KMS-11 (cell line): ENCODE measurements at regions not wholly inside any gene's neighbourhood (a gene's known extent, or its start where the extent isn't known, plus 50 kb on each side); places are given as distances from the start of the nearest gene placed in this dataset.

Source experiments
- H2AFZ ChIP-seq: fragments of 200-600 bp; sonication (generic); 2 replicates; pipeline ENCODE4 v1.6.1; 2016; ENCODE audit warnings: antibody characterized with exemption, mixed run types, low read depth
- H3K27ac ChIP-seq: fragments of 200-600 bp; sonication (generic); 2 replicates; pipeline ENCODE4 v1.6.1; 2016; ENCODE audit warnings: mild to moderate bottlenecking, mixed run types
- H3K27me3 ChIP-seq: fragments of 200-600 bp; sonication (generic); 2 replicates; pipeline ENCODE4 v1.6.1; 2017; ENCODE audit warnings: mild to moderate bottlenecking, low read depth, mixed run types, moderate library complexity; ENCODE audit not compliant: insufficient read depth
- H3K36me3 ChIP-seq: fragments of 200-600 bp; sonication (generic); 2 replicates; pipeline ENCODE4 v1.6.1; 2017; ENCODE audit warnings: mild to moderate bottlenecking, mixed run types; ENCODE audit not compliant: insufficient read depth
- H3K4me1 ChIP-seq: fragments of 200-600 bp; sonication (generic); 2 replicates; pipeline ENCODE4 v1.6.1; 2016; ENCODE audit warnings: mild to moderate bottlenecking, low read depth, mixed run types; ENCODE audit not compliant: poor library complexity, severe bottlenecking
- H3K4me2 ChIP-seq: fragments of 200-600 bp; sonication (generic); 2 replicates; pipeline ENCODE4 v1.7.0; 2016; ENCODE audit warnings: mild to moderate bottlenecking, mixed run types
- H3K4me3 ChIP-seq: fragments of 200-600 bp; sonication (generic); IDR thresholded peaks from 2 replicates; pipeline ENCODE4 v1.6.1; 2017; ENCODE audit warnings: low read depth, low read length, mixed read lengths; ENCODE audit not compliant: insufficient read depth
- H3K79me2 ChIP-seq: fragments of 200-600 bp; sonication (generic); 2 replicates; pipeline ENCODE4 v1.6.1; 2016; ENCODE audit warnings: low read depth, mixed run types; ENCODE audit not compliant: insufficient read depth
- H3K9ac ChIP-seq: fragments of 200-600 bp; sonication (generic); 2 replicates; pipeline ENCODE4 v1.6.1; 2016; ENCODE audit warnings: mild to moderate bottlenecking, mixed run types
- H4K20me1 ChIP-seq: fragments of 200-600 bp; sonication (generic); 2 replicates; pipeline ENCODE4 v1.6.1; 2016; ENCODE audit warnings: mild to moderate bottlenecking, mixed run types; ENCODE audit not compliant: insufficient read depth
- TF ChIP-seq, protein P1 (sequence below): fragments of 200-600 bp; sonication (generic); conservative IDR thresholded peaks from 2 replicates; pipeline ENCODE4 v1.6.1; 2017; ENCODE audit warnings: low read depth, mild to moderate bottlenecking, antibody characterized with exemption, low read length, moderate library complexity, mixed read lengths

DNA sequence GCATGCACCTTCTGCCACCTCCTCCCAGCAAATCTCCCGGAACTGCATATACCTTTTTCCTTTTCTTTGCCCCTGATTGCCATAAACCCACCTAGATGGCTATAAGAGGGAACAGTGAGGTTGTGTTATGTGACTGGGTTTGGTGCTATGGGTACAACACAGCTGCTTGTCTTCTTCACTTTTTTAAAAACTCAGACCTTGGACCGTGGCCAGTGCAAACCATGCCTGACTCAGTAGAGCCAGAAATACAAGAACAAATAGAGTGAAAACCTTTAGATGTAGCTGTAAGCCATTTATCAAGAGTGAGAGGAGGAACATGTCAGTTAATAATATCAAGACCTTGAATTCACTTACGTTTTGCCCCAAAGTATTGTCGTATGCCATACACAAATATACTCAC lies 267.4 kb upstream of the CHAC2 start:
- Histone ChIP-seq H4K20me1 (no peaks in the 10 kb centered on the region), H3K9ac (no peak overlapping the region), H2AFZ (no peak overlapping the region), H3K36me3 (no peaks in the 10 kb centered on the region), H3K4me3 (no peak overlapping the region), H3K4me2 (no peak overlapping the region), H3K4me1 (no peaks in the 10 kb centered on the region), H3K27me3 (no peaks in the 10 kb centered on the region), H3K27ac (no peak overlapping the region), H3K79me2 (no peaks in the 10 kb centered on the region)
- TF ChIP-seq, protein P1, sequence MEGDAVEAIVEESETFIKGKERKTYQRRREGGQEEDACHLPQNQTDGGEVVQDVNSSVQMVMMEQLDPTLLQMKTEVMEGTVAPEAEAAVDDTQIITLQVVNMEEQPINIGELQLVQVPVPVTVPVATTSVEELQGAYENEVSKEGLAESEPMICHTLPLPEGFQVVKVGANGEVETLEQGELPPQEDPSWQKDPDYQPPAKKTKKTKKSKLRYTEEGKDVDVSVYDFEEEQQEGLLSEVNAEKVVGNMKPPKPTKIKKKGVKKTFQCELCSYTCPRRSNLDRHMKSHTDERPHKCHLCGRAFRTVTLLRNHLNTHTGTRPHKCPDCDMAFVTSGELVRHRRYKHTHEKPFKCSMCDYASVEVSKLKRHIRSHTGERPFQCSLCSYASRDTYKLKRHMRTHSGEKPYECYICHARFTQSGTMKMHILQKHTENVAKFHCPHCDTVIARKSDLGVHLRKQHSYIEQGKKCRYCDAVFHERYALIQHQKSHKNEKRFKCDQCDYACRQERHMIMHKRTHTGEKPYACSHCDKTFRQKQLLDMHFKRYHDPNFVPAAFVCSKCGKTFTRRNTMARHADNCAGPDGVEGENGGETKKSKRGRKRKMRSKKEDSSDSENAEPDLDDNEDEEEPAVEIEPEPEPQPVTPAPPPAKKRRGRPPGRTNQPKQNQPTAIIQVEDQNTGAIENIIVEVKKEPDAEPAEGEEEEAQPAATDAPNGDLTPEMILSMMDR = no peak

DNA sequence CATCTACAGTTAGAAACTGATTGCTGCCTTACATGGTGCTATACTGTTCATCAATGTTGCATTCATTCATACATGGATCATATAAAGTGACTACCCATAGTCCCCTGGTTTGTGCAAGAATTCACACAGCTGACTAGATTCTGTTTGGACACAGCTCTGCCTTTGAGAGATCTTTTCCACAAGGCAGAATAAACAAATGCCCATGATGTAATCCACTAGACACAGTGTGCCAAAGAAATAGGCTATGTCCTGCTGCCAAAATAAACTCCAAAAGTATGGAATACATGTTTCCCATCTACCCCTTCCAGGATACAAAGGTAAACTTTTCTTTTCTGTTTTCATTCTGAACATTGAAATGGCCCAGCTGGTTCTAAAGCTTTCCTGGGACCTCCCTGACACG lies 269.4 kb upstream of the CHAC2 start:
- Histone ChIP-seq H3K9ac (no peak overlapping the region), H3K27ac (no peak overlapping the region), H3K4me3 (no peak overlapping the region), H3K4me2 (no peak overlapping the region), H3K27me3 (no peaks in the 10 kb centered on the region), H2AFZ (no peak overlapping the region), H4K20me1 (no peaks in the 10 kb centered on the region), H3K79me2 (no peaks in the 10 kb centered on the region), H3K36me3 (no peaks in the 10 kb centered on the region), H3K4me1 (no peaks in the 10 kb centered on the region)
- TF ChIP-seq, protein P1 = no peak

DNA sequence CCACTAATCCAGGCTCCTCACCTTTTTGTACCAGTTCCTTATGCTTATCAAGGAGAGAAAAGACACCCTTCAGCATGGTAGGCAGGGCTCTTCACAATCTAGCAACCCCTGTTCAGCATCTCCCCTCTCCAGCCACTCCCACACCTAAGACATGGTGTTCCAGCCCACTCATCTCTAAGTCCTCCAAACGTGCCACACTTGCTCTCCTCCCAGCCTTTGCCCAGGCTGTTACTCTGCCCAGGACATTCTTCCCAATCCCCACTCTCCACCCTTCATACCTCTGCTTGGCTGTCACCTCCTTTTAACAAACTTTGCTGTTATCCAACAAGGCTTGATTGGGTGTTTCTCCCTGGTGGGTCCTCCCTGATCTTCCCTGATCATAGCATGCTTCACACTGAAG lies 270.6 kb upstream of the CHAC2 start:
- no peaks in the 10 kb centered on the region for H4K20me1 ChIP-seq

DNA sequence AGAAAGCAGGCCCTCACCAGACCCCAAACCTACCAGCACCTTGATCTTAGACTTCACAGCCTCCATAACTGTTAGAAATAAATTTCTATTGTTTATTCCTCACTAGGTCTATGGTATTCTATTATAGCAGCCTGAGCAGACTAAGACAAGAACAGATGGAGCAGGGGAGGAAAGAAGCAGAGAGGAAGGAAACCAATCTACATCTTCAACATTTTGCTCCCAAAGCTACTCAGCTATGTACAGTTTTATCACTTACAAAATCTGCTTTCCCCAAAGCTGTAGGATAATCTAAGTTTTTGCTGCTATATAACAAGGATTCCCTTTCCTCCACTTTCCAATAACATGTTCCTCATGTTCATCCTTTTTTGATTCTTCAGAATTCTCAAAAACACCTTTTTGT lies 274.4 kb upstream of the CHAC2 start:
- TF ChIP-seq, protein P1 = no peak
- Histone ChIP-seq H3K4me1 (no peaks in the 10 kb centered on the region), H4K20me1 (no peaks in the 10 kb centered on the region), H2AFZ (no peak overlapping the region), H3K27me3 (no peaks in the 10 kb centered on the region), H3K36me3 (no peaks in the 10 kb centered on the region), H3K79me2 (no peaks in the 10 kb centered on the region), H3K27ac (no peak overlapping the region), H3K4me3 (no peak overlapping the region), H3K9ac (no peak overlapping the region), H3K4me2 (no peak overlapping the region)

More for the DNA sequence above, 270.6 kb upstream of the CHAC2 start:
- H2AFZ ChIP-seq = no peak overlapping the region
- no peaks in the 10 kb centered on the region for H3K27me3 ChIP-seq
- H3K9ac ChIP-seq = no peak overlapping the region
- H3K4me3 ChIP-seq = no peak overlapping the region
- no peaks in the 10 kb centered on the region for H3K79me2 ChIP-seq
- TF ChIP-seq, protein P1 = no peak
- no peak overlapping the region for H3K27ac ChIP-seq
- no peaks in the 10 kb centered on the region for H3K4me1 ChIP-seq
- H3K36me3 ChIP-seq = no peaks in the 10 kb centered on the region
- H3K4me2 ChIP-seq = no peak overlapping the region
